ENCODE measurements at regions not wholly inside any gene's neighbourhood (a gene's known extent, or its start where the extent isn't known, plus 50 kb on each side); places are given as distances from the start of the nearest gene placed in this dataset.

DNA sequence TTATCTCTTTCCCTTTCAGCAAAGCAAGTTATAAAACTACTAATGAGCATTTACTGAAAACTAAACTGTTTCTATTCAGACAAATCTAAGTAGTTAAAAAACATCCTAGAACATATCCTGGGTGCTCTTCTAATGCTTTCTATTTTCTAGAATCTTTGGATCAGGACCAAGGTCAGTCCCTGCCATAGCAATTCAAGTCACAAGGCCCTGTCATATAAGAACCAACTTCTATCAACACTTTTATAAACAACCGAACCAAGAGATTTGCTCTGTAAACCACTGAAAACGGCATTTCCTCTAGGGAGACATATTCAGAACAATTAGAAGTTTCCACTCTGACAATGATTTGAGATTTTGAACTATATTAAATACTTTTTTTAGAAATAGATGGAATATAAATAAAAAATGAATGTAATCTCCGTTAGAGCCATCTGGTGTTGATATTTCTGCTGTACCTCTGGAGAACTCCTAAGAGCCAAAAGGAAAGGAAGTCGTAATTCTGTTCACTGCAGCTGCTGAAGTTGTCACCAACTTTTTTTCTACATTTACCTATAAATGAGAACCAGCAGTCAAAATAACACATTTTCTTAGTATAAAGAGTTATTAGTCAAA, 51.4 kb upstream of the LGSN start:
- DNase-seq (ENCODE audit: low read depth), result no peak

DNA sequence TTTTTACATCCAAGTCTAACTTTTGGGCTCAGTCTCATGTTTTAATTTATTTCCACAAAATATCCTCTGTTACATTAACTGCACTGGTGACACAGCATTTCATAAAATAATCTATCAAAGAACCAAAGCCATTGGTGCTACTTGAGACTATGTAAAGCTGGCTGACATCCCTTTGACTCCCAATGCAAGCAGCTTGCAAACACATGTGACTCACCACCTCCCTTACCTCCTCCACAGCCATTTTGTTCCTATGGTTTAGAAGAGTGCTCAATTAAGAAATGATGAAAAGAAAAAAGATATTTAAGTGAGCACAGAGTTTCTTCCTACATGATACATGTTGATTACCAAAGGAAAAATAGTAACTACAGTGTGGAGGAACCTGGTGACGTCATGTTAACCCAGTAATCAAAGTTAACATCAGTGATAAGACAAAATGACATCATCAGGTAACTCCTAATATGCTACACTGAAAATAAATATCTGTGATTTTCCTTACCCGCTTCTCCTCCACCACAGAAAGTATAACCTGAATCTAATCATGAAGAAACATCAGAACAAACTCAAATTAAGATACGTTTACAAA, 53.3 kb upstream of the LGSN start:
- DNase-seq (ENCODE audit: low read depth), result no peak

DNA sequence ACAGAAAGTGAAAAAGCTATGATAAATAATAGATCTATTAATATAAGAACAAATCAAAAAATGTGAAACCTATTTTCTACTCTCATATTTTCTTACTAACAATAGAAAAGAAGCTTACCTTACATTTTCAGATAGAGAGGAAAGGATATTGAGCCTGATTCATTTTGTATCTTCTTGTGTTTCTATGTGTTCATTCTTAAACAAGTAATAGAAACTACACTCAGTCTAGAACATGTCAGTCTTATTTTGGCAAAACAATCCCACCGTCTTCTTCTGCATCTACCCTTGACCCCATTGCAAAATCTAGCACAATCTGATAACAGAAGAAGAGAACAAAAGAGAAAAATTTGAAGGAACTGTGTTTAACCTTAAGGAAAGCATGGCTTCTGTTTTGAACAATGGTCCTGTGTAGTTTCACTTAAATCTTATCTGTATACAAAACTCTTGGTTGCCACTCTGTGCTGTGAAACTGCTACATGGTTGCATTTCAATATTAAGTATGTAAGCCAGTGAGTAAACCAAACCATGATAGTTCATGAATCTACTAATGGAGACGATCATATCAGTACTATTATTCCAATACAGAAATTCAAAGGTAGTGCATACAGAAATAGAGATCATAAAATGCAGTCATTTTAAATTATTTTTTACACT, 69.5 kb upstream of the LGSN start:
- DNase-seq (ENCODE audit: low read depth), result no peak

DNA sequence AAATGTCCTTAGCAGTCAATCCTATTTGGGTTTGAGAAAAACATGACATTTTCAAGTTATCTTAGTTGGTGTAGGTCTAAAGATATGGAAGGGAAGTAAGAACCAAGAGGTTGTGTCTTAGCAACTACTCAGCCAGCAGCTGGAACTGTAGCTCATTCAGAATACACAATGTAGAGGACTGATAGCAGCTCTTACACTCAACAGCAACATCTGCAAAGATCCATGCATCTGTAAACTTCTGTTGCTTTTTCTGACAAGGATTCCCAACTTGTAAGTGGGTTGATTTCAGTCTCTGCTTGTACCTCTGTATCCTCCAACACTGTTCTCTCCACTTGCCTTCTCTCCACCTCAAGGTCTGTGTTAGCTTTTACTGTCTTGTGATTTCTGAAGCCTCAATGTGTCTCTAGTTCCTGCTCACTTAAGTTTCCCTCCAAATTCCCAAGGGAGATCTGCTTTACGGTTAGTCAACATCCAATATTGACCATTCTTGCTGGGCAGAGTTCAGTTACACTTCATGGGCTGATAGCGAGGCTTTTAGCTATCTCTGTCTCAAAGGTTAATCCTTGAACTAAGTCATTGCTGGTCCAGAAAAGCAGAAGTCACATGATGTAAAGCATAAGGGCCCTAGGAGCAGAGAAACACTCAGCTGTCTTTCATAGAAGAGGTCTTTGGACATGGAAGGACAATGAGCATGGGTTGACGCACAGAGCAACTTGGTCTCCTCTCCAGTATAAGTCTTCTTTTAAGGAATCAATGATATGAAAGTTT, 71.6 kb upstream of the LGSN start:
- DNase-seq (ENCODE audit: low read depth), result no peak

DNA sequence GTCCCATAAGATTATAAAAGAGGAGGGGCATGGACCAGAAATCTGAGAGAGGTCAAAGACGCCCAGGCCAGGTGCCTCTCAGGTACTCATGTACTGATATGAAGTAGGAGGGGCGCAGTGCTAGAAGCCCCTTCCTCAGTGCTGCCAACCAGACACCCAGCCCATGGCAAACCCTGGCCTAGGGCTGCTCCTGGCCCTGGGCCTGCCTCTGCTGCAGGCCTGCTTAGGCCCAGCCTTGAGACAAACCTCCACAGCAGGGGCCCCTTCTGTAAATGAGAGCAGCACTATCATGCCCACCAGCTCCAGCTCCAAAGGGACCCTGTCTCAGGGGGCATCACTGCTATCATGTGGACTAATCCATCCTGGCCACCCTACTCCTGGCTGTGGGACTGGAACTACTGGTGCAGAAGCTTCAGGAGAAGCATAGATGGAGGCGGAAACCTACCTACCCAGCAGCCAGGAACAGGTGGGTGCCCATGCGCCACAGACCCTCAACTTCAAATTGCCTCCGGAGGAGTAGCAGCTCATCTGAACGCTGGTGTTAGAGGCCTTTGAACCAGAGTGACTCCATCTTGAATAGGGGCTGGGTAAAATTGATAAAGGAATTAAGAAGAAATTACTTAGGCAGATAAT, 72.4 kb upstream of the LGSN start:
- no peak for DNase-seq (ENCODE audit: low read depth)

DNA sequence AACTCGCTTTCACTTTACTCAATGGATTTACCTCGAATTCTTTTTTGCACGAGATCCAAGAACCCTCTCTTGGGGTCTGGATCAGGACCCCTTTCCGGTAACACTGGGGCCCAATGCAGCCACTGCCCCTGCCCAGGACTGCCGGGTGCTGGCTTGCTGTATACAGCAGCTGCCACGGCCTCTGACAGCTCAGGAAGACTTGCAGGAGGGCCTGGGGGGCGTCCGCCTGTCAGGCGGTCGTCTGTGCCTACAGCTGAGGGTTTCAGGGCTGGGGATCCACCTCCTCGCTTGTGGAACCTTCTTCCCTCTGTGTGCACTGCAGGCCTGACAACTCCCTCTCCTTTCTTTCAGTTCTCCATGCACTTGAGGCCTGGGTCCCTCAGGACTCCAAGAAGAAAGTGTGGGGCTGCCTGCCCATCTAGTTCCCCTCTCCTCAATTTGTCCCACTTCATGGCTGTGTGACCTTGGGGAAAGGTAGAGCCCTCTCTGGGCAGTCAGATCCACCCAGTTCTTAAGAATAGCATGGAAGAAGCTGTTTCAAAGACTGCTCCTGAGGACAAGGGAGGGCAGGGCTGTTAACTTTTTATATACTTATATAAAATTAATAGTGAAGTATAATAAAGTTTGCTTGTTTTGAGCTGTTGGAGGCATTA, 75.0 kb upstream of the LGSN start:
- no peak for DNase-seq (ENCODE audit: low read depth)

DNA sequence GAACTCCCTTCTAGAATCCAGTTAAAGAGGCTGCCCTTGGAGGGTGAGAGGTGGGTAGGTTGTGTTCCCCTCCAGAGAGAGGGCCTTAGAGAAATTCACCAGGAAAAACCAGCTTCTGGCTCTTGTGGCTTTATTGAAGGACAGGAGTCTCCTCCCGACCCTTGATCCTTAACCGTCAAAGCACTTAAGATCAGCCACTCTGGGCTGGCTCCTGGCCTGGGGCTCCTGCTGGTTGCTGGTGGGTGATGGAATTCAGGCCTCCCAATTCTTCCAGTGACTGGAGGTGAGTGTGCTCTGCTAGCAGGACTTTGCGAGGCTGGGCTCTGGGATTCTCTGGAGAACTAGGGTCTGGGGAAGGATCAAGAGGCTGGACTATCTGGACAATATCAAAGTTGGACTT, 75.6 kb upstream of the LGSN start:
- DNase-seq (ENCODE audit: low read depth), result no peak

DNA sequence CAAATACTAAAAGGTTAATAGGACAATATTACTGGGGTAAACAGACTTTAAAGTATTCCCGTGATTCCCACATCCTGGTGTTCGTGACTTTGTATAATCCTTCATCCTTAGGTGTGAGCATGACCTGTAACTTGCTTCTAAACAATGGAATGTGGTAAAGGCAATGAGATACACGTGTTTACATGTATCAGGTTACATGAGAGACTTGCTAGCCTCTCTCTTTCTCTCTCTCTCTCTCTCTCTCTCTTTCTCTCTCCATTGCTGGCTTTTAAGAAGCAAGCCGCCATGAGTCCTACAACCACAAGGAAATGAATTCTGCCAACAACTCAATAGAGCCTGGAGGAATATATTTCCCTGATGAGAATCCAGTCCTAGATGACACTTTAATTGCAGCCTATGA, 83.9 kb upstream of the LGSN start:
- no peak for DNase-seq (ENCODE audit: low read depth)

DNA sequence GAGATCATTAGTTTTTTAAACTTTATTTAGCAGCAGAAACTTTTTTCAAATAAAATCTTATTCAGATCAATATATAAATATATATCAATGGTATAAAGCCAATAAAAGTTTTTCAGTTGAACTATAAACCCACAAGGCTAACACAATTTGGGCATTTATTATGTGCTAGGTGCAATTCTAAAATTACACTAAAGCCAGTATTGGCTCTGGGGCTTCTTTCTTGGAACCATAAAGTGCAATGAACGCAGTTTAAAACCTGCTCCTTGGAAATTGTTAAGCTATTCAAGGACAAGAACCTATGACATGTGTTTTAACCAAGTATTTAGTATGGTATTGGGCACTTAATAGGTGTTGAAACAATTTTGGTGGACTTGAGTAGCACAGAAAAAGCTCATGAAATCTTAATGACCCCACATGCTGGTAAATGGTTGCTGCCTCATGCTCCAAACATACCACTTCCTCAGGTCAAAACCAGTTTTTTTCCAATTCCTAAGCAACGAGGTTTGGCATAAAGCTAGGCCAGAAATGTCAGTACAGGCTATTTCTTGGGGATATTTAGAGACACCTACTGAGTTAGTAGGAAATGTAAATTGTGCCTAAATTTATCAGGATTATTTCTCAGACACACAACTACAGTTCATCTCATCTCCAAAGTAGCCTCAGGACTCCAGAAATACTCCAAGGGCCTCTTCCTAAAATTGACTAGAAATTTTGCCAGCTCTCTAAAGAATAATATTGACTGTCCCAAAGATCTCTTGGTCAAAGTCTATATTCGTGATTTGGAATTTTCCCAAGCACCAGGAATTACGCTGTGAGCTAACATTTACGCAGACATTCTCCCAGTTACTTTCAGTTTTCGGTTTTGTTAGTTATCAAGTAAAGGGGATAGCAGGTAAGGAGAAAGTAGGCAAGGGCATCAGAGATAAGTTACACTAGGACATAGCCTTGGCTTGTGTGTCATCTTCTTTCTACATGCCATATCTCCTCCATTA, 90.9 kb upstream of the LGSN start:
- DNase-seq (ENCODE audit: low read depth), result no peak

DNA sequence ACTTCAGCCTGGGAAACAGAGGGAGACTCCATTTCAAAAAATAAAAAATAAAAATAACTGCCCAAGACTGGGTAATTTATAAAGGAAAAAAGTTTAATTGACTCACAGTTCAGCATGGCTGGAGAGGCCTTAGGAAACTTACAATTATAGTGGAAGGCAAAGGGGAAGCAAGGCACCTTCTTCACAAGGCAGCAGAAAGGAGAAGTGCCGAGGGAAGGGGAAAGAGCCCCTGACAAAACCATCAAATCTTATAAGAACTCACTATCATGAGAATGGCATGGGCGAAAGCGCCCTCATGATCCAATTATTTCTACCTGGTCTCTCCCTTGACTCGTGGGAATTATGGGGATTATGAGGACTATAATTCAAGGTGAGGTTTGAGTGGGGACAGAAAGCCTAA, 95.5 kb upstream of the LGSN start:
- DNase-seq (ENCODE audit: low read depth), result no peak

DNA sequence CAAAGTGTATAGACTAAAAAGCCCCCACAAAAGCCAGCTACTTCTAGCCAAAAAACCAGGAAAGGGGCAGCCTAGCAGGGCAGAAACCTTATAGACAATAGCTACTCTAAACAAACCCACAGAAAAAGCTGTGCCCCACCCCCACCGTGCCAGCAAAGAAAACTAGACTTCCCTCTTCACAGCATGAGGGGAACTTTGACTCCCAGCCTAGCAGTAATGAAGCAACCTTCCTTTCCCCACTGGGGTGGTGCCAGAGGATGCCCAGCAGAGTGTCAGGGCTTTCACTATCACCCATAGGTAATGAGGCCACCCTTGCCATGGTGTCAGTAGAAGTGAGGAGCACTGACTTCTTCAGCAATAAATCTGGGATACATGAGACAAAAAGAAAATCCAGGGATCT, 99.0 kb upstream of the LGSN start:
- DNase-seq (ENCODE audit: low read depth), result no peak

DNA sequence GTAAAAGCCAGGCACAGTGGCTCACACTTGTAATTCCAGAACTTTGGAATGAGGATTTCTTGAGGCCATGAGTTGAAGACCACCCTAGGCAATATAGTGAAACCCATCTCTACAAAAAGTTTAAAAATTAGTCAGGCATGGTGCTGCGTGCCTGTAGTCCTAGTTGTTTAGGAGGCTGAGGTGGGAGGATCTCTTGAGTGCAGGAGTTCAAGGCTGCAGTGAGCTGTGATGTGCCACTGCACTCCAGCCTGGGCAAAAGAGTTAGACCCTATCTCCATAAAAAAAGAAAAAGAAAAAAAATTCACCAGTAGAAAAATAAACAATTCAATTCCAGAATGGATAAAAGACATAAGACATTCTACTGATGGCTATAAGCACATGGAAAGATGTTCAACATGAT, 104.9 kb upstream of the LGSN start:
- DNase-seq (ENCODE audit: low read depth), result no peak

DNA sequence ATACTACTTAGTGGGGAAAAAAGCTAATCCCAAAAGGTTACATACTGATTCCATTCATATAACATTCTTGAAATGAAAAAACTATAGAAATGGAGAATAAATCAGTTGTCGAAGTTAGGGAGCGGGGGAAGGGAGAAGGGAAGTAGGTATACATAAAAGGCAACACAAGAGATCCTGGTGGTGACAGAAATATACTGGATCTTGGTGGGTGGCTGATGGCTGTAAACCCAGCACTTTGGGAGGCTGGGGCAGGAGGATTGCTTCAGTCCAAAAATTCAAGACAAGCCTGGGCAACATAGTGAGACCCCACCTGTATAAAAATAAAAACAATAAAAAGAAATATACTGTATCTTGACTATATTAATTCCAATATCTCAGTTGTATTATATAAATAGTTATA, 105.7 kb upstream of the LGSN start:
- DNase-seq (ENCODE audit: low read depth), result no peak

DNA sequence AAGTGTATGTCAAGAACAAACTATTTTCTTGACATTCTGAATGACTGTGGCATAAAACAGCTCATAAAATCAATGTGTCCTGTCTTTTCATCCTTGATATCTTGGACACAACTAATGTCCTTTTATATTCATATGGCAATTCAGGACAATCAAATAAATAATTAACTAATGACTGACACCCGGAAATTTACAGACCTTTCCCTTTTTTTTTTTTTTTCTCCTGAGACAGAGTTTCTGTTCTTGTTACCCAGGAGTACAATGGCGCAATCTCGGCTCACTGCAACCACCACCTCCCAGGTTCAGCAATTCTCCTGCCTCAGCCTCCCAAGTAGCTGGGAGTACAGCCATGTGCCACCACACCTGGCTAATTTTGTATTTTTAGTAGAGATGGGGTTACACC, 107.1 kb upstream of the LGSN start:
- DNase-seq (ENCODE audit: low read depth), result no peak

DNA sequence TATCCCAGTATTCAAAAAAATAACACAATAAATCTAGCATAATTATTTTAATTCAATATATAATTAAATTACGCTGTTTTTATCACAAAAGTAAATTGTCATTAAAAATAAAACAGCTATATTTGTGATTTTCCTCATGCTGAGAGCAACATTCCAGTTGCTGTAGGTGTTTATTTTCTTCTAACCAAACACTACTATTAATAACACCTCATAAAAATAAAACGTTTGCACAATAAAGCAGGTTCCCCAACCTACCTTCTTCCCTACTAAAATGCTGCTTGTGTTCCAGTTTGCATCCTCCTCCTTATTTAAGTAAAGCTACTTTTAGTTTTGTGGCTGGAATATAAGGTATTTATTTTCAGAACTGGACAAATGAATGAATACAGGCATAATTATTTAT, 108.2 kb upstream of the LGSN start:
- no peak for DNase-seq (ENCODE audit: low read depth)

DNA sequence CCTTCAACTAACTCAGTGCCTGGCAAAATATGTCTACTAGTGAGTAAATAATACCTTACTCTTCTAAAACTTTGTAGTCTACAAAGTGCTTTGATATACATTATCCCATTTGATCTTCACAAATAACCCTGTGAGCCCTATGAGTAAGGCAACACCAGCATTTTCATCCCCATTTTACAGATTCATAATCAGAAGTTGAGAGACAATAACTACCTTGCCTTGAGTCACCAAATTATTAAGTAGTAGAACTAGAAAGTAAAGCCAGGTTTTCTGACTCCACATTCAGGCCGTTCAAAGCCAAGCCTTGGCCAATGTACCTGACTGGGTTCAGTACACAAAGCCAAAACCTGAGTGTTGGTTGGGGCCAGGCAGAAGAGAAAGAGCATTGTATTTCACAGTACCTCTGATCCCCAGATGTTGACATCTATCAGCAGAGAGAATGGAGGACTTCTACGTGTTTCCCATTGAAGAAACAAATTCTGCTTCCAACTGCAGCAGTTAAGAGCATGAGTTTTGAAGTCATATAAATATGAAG, 111.3 kb upstream of the LGSN start:
- no peak for DNase-seq (ENCODE audit: low read depth)

DNA sequence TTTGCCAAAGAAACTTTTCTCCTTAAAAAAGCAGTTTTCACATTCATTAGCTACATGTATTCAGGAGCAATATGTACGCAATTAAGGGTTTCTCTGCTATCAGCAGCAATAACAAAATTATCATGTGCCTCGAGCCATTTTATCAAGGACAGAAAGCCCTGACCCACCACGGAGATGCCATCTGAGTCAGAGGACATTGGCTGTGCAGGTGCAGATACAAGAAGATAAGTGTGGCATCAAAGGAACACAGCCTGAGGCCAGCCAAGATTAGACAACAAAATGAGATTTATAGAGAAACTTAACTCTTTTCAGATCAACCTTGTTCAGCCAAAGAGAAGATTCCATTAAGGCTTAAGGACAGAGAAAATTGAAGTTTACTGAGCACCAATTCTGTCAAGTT, 115.2 kb upstream of the LGSN start:
- no peak for DNase-seq (ENCODE audit: low read depth)

DNA sequence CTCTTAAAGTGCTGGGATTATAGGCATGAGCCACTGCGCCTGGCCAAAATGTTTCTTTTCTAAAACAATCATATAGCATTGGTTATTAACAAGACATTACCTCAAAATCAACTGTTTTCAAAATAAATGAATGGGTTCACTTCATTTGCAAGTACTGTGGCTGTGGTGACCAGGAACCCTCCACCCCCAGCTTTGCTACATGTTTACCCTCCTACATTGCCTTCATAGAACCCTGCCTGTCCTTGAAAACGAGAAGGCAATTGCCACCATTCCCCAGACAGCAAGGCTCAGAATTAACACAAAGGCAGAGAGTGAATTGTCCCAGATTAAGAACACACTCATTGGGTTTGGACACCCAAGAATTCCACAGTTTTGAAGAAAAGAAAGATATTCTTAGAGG, 116.6 kb upstream of the LGSN start:
- no peak for DNase-seq (ENCODE audit: low read depth)

DNA sequence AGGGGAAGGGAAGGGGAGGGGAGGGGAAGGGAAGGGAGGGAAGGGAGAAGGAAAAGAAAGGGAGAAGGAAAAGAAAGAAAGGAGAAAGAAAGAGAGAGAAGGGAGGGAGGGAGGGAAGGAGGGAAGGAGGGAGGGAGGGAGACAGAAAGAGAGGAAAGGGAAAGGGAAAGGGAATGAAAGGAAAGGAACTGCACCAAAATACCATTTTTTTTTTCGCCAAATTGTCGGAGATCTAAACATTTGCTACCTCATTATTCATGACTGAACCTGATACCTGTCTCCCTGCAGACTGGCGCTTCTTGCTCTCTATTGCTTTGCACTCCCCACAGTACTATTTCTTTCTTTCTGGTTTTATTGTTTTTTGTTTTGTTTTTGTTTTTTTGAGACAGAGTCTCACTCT, 117.3 kb upstream of the LGSN start:
- DNase-seq (ENCODE audit: low read depth), result no peak

DNA sequence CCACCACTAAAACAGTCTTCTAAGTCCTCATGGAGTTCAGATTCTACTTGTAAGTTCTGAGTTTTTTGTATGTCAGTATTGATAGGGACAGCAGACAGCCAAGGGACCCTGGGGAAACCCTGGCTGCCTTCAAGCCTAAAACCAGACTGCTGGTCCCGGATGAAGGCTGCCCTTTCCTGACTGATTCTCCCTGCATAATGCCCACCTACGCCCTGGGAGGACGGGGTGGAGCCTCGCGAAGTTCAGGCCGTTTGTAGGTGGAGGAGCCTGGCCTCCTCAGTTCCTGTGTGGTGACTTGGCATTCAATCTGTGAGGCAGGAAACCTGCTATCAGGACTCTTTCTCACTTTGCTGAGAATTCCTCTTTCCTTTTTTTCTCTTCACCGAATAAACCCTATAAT, 120.3 kb upstream of the LGSN start:
- no peak for DNase-seq (ENCODE audit: low read depth)
